GM12873 (cell line): ENCODE measurements at regions not wholly inside any gene's neighbourhood (a gene's known extent, or its start where the extent isn't known, plus 50 kb on each side); places are given as distances from the start of the nearest gene placed in this dataset.

Experiments used
- CTCF ChIP-seq: IDR thresholded peaks from 2 replicates; pipeline ENCODE4 v1.5.1; 2012; ENCODE audit warnings: low read depth, mild to moderate bottlenecking, moderate library complexity, low read length, control low read depth; ENCODE audit not compliant: insufficient read depth; ENCODE audit errors: missing control alignments

GRCh38 chr4:158313566-158313965 is 103.3 kb downstream of the TMEM144 start:
- no peak for TF ChIP-seq CTCF

DNA sequence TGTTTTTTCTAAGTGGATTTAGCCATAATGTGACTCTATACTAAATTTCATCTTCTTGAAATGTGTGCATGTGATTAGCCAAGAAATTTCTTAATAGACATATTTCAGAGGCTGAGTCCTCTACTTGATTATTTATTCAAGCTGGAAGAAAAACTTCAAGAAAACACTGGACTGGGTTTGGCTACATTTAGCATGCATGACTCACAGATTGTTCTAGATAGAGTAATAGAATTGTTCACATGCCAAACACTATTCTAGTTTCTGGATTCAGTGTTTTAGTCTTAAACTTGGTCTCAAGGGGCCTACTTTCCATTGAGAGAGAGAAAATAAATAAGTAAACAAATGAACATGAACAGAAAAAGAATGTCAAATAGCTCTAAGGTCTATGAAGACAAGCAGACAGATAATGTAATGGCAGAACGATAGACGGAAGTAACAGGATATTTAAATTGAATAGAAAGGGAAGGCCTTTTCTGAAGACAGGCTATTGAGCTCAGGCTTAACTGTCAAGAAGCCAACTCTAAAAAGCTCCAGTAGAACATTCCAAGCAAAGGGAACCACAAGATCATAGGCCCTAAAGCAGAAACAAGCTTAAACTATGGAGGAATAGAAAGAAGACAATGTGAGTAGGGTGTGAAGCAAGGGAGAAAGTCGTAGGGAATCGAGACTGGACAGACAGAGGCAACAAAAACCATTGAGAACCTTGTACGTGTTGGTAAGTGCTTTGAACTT is 104.6 kb downstream of the TMEM144 start:
- no peak for TF ChIP-seq CTCF

GRCh38 chr4:158315706-158316105 is 105.4 kb downstream of the TMEM144 start:
- no peak for TF ChIP-seq CTCF

DNA sequence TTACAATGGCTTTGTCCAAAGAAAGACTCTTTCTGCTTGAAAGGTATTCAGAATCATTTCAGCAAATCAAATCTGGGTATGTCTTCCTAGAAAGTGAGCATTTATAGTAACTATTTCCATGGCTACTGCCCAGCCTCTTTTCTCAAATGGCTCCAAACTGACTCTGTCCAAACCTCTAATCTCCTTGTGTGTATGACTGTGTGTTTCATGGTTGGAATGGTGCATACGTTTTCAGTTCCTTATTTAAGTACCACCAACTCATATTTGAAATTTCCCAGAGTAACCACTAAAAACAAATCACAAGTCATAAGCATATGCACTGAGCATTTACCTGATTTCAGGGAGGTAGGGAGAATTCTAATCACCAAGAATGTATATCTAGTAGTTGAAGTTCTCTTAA is 106.0 kb downstream of the TMEM144 start:
- TF ChIP-seq CTCF, result no peak

DNA sequence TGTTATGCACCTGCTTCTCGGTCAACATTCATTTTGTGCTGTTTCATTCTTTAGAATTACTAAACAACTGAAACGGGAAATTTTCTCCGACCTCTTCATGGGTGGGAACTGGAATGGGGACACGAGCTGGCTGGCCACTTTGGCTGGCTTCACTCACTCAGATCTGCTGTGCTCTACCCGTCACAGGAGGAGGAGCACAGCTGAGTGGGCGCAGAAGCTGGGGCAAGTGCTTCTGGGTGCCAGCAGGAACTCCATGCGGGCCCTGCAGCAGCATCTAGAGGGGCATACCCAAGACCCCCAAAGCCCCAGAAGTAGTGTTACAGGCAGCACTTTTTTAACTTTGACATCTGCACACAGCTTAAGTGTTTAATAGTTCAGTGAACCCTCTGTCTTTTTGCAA is 109.6 kb downstream of the TMEM144 start:
- TF ChIP-seq CTCF, result no peak

DNA sequence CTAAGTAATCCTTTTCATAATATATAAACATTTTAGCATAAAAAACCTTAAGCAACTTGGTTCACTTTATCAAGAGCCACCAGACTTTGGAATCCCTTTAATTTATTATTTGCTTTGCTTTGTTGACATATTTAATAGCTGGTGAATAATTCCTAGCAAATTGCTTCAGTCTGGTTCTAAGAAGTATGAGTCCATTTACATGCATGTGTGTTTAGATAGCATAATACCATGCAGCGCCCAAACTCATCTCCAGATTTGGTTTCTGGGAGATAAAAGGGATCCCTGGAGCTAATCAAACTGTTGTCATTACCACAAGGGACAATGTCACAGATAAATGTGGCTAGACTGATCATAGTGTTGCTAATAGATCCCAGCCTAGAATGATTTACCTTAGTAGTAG is 111.8 kb downstream of the TMEM144 start:
- TF ChIP-seq CTCF, result no peak

- no peak for TF ChIP-seq CTCF
Measured at GRCh38 chr4:158327525-158327924, 117.2 kb downstream of the TMEM144 start.
